ENCODE measurements at regions not wholly inside any gene's neighbourhood (a gene's known extent, or its start where the extent isn't known, plus 50 kb on each side); places are given as distances from the start of the nearest gene placed in this dataset.

- H3K27me3 ChIP-seq (ENCODE audit: insufficient read depth, low read length) = no peaks in the 10 kb centered on the region
- H3K36me3 ChIP-seq (ENCODE audit: control insufficient read depth in 1 of 2, insufficient read depth in 2 of 2, low read length in 2 of 2) = no peaks in the 10 kb centered on the region
- no peaks in the 10 kb centered on the region for H4K20me1 ChIP-seq (ENCODE audit: insufficient read depth)
- H3K79me2 ChIP-seq (ENCODE audit: insufficient read depth, low read length) = no peaks in the 10 kb centered on the region
- no TSS peak for BruUV-seq (replicated peaks)
- no peaks in the 10 kb centered on the region for H3K9me2 ChIP-seq (ENCODE audit: insufficient read depth)
- ChIA-PET RAD21 (ENCODE audit: low non-redundant PET in 1 of 2, low total read pairs in 2 of 2, uncharacterized antibody in 2 of 2, unreplicated experiment in 2 of 2) (no interaction called here), CTCF (no interaction called here), POLR2A (no interaction called here)
- no peak for ATAC-seq
- no peaks in the 10 kb centered on the region for H3K9me3 ChIP-seq (ENCODE audit: control insufficient read depth in 1 of 2, insufficient read depth in 1 of 2, low read depth in 1 of 2, low read length in 2 of 2)
- no peak overlapping the region for H2AFZ ChIP-seq (ENCODE audit: low read depth, low read length, poor library complexity, severe bottlenecking)
- peaks cover 6 to 7% of the 10 kb centered on the region in 2 experiments; a peak in 2 of 4 replicates for H3K4me1 ChIP-seq (ENCODE audit: control insufficient read depth in 1 of 2, insufficient read depth in 2 of 2, low read length in 2 of 2)
- no peak for TF ChIP-seq ZBTB33 (IDR thresholded peaks at IDR 0.05; ENCODE audit: extremely low read depth, insufficient replicate concordance, low read length)
- no peak for TF ChIP-seq EZH2 (IDR thresholded peaks at IDR 0.05)
- TF ChIP-seq JUND (IDR thresholded peaks at IDR 0.05) = no peak
- no peak for TF ChIP-seq MAX (IDR thresholded peaks at IDR 0.05)
- TF ChIP-seq YY1 (IDR thresholded peaks at IDR 0.05; ENCODE audit: extremely low read depth, insufficient replicate concordance, low read depth, low read length) = no peak
- TF ChIP-seq CTCF (IDR thresholded peaks at IDR 0.05 in 2 of 3, conservative IDR thresholded peaks at IDR 0.05 in 1 of 3; ENCODE audit: borderline replicate concordance in 1 of 3, insufficient read depth in 1 of 3, low read depth in 2 of 3, low read length in 2 of 3) = no peak
- TF ChIP-seq EZH2phosphoT487 (IDR thresholded peaks at IDR 0.05; ENCODE audit: borderline replicate concordance) = no peak
- TF ChIP-seq FOSL1 (IDR thresholded peaks at IDR 0.05; ENCODE audit: low read depth) = no peak
- TF ChIP-seq EGR1 (IDR thresholded peaks at IDR 0.05; ENCODE audit: low read depth) = no peak
- TF ChIP-seq REST (IDR thresholded peaks at IDR 0.05; ENCODE audit: low read depth) = no peak
- no peak for TF ChIP-seq CBX3 (IDR thresholded peaks at IDR 0.05; ENCODE audit: low read depth)
- TF ChIP-seq RAD21 (IDR thresholded peaks at IDR 0.05; ENCODE audit: low read depth) = no peak
- TF ChIP-seq ELF1 (IDR thresholded peaks at IDR 0.05; ENCODE audit: borderline replicate concordance, low read depth) = no peak
- no peak for TF ChIP-seq POLR2A (IDR thresholded peaks at IDR 0.05; ENCODE audit: borderline replicate concordance, extremely low read depth, insufficient read depth, insufficient read length)
- no peak for TF ChIP-seq SP1 (IDR thresholded peaks at IDR 0.05; ENCODE audit: low read depth)
- TF ChIP-seq SRF (IDR thresholded peaks at IDR 0.05; ENCODE audit: low read depth) = no peak
- no peak for TF ChIP-seq ATF3 (IDR thresholded peaks at IDR 0.05)
- no peak for TF ChIP-seq ZNF274 (IDR thresholded peaks at IDR 0.05; ENCODE audit: low read depth, low read length)
- H3K4me2 ChIP-seq (ENCODE audit: low read length) = no peak overlapping the region
- no peak for DNase-seq (ENCODE audit: low read depth, low spot score)
- H3K27ac ChIP-seq (ENCODE audit: low read depth, low read length) = no peak overlapping the region
- H3K9ac ChIP-seq (ENCODE audit: low read length) = no peak overlapping the region
- no peak overlapping the region for H3K4me3 ChIP-seq (replicated peaks in 1 of 2; ENCODE audit: low read depth in 1 of 2, low read length in 2 of 2)
- intact Hi-C loops (cut with micrococcal nuclease) = no loop called here
Measured at GRCh38 chr2:120821446-120822160, 85.9 kb downstream of the GLI2 start.
